Erythroblast (primary cell): ENCODE measurements at regions not wholly inside any gene's neighbourhood (a gene's known extent, or its start where the extent isn't known, plus 50 kb on each side); places are given as distances from the start of the nearest gene placed in this dataset.

Source experiments
- GATA1 ChIP-seq: IDR thresholded peaks from 2 replicates; pipeline ENCODE4 v1.6.1; 2011; ENCODE audit warnings: low read depth, mild to moderate bottlenecking, control low read depth, low read length, moderate library complexity
- POLR2A ChIP-seq: IDR thresholded peaks from 2 replicates; pipeline ENCODE4 v1.6.1; 2011; ENCODE audit warnings: mild to moderate bottlenecking, low read length

DNA sequence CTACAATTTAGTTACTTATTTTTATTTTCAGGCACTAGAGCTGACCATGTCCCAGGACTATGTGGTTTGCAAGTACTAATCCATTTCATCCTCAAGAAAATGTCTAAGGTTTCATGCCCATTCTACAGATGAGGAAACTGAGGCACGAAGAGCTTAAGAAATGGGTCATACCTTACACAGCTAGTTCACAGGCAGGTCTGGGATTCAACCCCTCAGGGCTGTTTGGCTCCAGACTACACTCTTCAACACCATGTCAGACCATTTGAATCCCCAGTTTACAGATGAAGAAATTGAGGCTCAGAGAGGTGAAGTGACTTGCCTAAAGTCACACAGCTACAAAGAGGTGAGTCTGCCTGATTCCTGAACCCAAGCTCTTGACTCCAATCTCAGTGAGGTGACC is 144.1 kb downstream of the MIAT start:
- TF ChIP-seq POLR2A = no peak
- no peak for TF ChIP-seq GATA1
